Activated T-helper 1 cell treated with anti-CD3 and anti-CD28 coated beads, Interleukin-2, amount 50 U/mL, for 16 hours (primary cell): ENCODE measurements at regions not wholly inside any gene's neighbourhood (a gene's known extent, or its start where the extent isn't known, plus 50 kb on each side); places are given as distances from the start of the nearest gene placed in this dataset.
A peak's percentile ranks its signal among the peaks of the same experiment; 100 is the strongest.

ENCODE experiments used
- DNase-seq, 2 donors: peaks; one replicate each; pipeline ENCODE4 v3.0.0-alpha.2; 2020; ENCODE audit warnings: low read depth in 1 of 2, low spot score in 1 of 2

GRCh38 chr1:168387781-168388760 is 107.4 kb downstream of the TBX19 start:
- no peak for DNase-seq

GRCh38 chr1:168386949-168387586 is 106.4 kb downstream of the TBX19 start:
- peak; percentile 36 to 57 for DNase-seq

- DNase-seq = no peak
Measured at GRCh38 chr1:168386492-168386891, 105.8 kb downstream of the TBX19 start.

- no peak for DNase-seq
Measured at GRCh38 chr1:168381850-168382249, 101.2 kb downstream of the TBX19 start.

GRCh38 chr1:168380945-168381344 is 100.3 kb downstream of the TBX19 start:
- DNase-seq = no peak

- no peak for DNase-seq
Measured at GRCh38 chr1:168379104-168379860, 98.6 kb downstream of the TBX19 start.

GRCh38 chr1:168375566-168376300 is 95.1 kb downstream of the TBX19 start:
- DNase-seq = no peak

GRCh38 chr1:168374566-168374965 is 93.9 kb downstream of the TBX19 start:
- no peak for DNase-seq

- DNase-seq = no peak
Measured at GRCh38 chr1:168373869-168374268, 93.2 kb downstream of the TBX19 start.

- no peak for DNase-seq
Measured at GRCh38 chr1:168372861-168373371, 92.2 kb downstream of the TBX19 start.

GRCh38 chr1:168372307-168372706 is 91.6 kb downstream of the TBX19 start:
- DNase-seq = no peak

GRCh38 chr1:168371477-168371876 is 90.8 kb downstream of the TBX19 start:
- DNase-seq = no peak

GRCh38 chr1:168370586-168370985 is 89.9 kb downstream of the TBX19 start:
- no peak for DNase-seq

- no peak for DNase-seq
Measured at GRCh38 chr1:168369655-168370054, 89.0 kb downstream of the TBX19 start.

- DNase-seq = no peak
Measured at GRCh38 chr1:168368131-168368530, 87.5 kb downstream of the TBX19 start.

- DNase-seq = no peak
Measured at GRCh38 chr1:168365719-168366479, 85.2 kb downstream of the TBX19 start.
